Left ventricle myocardium superior (tissue), 1 donor: ENCODE measurements at regions not wholly inside any gene's neighbourhood (a gene's known extent, or its start where the extent isn't known, plus 50 kb on each side); places are given as distances from the start of the nearest gene placed in this dataset.
"Not testable (repeated sequence)": the region's sequence is repeated elsewhere in the genome, so short reads cannot be mapped to it uniquely, and the experiment has no call there.

Source experiments
- ATAC-seq: fragments of 200-7000 bp; cut with Tn5 transposase; one replicate; pipeline ENCODE4 v1.9.1; 2020; ENCODE audit warnings: mild to moderate bottlenecking, moderate library complexity
- DNase-seq: peaks from one replicate; pipeline ENCODE4 v3.0.0-alpha.2; 2020
- intact Hi-C: fragments of 100-400 bp; cut with micrococcal nuclease; formaldehyde crosslinking; loops from one replicate; pipeline ENCODE4 v1.11.0; 2022
- donor health status: DM: no; HTN: yes; CAD: no; lungs with severe emphysema.

DNA sequence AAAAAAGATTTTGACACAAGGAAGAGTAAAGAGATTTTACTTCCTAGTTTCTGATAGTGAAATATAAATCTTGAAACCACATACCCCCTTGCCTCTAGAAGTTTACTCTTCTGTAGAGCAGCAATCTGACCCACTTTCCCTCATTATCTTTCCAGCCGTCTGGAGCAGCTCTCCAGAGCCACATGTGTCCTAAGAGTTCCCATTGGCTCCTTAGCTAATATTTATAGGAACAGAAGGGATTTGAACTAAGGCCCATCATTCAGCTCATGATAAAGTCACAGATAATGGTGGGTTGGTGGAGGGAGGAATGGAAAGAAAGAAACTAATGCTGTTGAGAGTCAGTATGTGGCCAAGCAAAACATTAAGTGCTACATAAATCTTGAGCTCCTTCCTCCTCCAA is 121.8 kb downstream of the INHBA start:
- no peak for ATAC-seq
- intact Hi-C loops: no loop called here
- DNase-seq: no peak

DNA sequence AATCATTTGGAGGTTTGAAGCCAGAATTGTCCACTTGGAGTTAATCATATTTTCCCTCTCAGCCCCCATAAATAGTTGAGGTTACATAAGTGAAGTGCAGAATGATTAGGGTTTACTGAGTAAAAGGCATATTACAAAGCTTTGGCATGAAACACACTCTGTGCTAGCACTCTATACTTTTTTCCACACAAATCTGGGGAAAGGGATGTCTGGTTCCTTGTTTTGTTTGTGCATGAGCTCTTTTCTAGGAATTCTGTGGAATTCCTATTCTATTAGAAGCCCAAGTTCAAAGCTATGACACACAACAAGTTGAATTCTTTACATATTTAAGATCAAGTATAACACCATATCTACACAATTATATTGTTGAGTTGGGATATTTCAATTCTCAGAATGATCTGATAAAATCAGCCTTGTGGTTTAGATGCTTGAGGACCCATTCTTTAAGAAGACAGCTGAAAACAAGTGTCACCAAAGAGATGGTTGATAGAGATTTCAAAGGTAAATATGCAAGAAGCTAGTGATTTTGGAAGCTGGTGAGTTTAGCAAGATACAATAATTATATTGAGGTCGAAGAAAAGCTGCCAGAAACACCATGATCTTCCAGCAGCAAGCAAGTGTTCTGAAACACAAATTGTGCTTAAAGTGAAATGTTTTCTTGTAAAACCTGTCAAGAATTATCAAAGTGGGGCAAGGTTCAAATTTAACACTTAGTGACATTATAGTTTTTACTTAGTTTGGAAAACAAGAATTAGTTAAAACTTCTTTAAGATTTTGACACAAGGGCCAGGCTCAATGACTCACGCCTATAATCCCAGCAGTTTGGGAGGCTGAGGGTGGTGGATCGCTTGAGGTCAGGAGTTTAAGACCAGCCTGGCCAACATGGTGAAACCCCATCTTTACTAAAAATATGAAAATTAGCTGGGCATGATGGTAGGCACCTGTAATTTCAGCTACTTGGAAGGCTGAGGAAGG is 122.6 kb downstream of the INHBA start:
- no peak for DNase-seq
- no peak for ATAC-seq
- intact Hi-C loops: no loop called here

DNA sequence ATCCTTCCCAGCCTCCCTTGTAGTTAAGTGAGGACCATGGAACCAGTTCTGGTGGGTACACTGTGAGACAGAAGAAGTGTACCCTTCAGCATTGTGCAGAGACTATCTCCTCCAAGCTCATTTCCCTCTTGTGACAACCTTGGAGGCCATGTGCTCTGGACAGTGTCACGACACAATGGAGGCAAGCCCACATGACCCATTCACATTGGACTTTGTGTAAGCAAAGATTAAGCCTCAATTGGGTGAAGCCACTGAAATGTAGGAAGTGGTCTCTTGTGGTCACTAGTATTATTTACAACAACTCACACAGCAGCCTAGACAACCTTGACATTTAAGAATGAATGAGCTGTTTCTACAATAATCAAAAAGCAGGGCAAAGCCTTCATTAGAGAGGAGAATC is 124.2 kb downstream of the INHBA start:
- ATAC-seq (no peak), DNase-seq (no peak)
- intact Hi-C loops: no loop called here

DNA sequence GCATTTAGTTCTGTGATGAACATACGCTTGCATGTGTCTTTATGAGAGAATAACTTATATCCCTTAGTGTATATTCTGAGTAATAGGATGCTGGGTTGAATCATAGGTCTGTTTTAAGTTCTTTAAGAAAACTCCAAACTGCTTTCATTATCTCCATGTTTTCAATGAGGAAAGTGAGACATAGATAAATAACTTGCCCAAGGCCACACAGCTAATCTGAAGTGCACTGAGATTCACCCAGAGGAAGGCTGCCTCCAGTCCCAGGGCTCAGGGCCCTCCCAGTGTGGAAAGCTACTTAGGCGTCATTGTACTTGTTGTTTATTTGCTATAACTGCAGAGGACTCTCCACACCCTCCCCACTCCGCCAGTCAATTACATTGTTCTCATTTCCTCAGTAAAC is 126.7 kb downstream of the INHBA start:
- ATAC-seq (no peak), DNase-seq (no peak)
- intact Hi-C loops: no loop called here

DNA sequence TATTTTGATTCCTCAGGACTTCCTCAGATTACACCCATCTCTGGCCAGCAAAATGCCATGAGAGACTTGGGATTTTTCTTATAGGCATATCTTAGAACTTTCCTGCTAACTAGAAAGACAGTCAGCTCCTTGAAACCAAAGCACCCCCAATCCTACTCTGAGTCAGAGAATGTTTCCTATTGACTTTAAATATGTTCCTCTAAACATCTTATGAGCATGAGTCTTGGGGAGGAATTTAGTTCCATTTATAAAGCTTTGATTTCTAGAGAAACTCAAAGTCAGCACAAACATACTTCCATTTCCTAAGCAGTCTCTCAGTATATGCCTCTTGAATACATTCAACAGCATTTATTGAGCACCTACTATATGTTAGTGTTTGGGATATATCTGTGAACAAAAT is 128.5 kb downstream of the INHBA start:
- no peak for DNase-seq
- intact Hi-C loops: no loop called here
- ATAC-seq: no peak

DNA sequence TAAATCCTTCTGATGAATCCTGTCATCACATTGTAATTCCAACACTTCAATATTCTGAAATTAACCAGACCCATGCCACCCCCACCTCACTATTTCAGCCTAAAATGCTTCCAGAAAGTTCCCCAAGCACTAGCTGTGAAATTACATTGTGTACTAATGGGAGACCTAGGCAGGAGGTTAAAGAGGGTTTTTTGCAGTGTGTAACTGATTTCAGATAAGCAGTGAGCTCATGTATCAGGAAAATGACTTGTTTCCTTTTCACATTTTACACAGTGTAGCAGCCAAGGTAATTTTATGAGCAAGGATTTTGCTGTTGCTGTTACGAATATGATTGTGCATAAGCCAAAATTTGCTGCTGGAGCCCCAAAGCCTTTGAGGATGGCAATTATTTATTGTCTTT is 129.0 kb downstream of the INHBA start:
- intact Hi-C loops: no loop called here
- peak; percentile 24 for ATAC-seq

DNA sequence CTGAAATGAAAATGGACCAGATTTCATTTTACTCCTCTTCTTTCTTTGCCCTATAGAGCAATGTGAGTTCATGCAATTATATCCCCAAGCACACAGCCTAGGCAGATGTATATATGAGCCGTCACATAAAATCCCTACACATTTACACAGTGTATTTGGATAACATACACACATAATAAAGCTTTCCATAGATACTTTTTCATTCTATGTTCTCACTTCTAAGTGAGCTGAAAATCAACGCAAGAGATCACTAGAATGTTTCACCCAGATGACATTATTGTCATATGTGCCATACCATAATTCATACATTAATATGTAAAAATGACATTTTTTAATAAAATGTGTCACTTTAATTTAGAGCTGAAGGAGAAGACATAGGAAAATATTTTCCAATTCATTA is 129.4 kb downstream of the INHBA start:
- DNase-seq (no peak), ATAC-seq (peak; percentile 26)
- intact Hi-C loops: no loop called here

More for the DNA sequence above, 129.0 kb downstream of the INHBA start:
- no peak for DNase-seq

DNA sequence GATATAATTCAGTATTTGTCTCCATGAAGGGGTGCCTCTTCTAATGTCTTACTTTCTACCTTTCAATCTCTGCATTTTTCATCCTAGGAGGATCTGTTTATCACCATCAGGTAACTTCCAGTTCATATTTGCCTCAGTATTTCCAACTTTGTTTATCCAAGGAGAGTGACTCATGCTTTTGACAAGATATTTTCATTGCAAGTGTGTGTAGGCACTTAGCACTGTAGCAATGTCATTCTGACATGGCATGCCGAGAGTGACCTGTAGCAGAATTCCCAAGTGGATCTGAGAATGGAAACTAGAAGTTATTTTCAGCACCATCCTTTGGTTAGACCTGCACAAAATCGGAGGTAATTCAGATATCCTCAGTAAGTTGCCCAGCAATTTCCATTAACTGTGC is 129.9 kb downstream of the INHBA start:
- ATAC-seq: peak; percentile 88
- no peak for DNase-seq
- intact Hi-C loops: no loop called here

DNA sequence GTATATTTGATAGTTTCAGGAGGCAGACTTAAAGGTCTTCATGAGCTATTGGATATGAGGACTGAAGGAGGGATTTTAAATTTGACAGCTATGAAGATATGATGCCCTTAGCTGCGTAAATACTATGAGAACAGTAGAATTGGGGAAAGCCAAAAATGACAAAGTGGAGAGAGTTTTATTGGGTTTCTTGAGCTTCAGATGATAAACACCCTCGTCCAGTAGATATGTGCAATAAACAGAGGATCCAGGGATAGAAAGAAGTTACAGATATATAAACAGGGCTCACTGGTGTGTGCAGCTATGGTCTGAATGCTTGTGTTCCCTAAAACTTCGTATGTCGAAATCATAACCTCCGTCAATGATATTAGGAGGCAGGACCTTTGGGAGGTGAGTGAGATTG is 131.3 kb downstream of the INHBA start:
- no peak for DNase-seq
- no peak for ATAC-seq
- intact Hi-C loops: no loop called here

DNA sequence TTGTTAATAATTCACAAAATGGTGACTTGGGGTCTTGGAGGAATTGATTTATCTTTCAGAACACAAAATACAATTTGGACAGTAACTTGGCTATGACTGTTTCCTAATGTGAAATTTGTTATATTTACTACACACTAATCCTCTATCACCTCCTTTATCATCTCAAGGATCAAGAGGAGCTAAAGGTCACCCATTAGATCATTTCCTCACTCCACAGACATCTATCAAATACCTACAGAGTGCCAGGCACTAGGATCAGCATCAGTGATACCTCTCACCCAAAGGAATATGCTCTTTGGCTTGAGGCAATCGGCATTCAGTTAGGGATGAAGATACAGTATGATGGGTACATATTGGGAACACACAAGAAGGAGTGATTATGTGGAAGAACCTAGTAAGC is 132.1 kb downstream of the INHBA start:
- intact Hi-C loops: no loop called here
- DNase-seq: no peak
- ATAC-seq: no peak

DNA sequence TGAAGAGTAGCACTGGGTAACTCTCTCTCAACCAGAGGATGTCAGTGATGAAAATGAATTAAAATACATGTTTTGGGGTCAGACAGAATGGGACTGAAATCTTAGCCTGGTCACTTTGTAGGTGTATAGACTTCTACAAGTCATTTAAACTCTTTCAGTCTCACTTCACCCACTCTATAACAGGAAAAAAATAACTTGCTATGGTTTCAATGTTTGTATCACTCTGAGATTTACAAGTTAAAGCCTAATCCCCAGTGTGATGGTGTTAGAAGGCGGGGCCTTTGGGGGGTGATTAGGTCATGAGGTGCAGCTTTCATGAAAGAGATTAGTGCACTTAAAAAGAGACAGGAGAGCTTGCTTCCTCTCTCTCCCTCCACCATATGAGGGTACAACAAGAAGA is 134.8 kb downstream of the INHBA start:
- intact Hi-C loops: no loop called here
- ATAC-seq (no peak), DNase-seq (no peak)

DNA sequence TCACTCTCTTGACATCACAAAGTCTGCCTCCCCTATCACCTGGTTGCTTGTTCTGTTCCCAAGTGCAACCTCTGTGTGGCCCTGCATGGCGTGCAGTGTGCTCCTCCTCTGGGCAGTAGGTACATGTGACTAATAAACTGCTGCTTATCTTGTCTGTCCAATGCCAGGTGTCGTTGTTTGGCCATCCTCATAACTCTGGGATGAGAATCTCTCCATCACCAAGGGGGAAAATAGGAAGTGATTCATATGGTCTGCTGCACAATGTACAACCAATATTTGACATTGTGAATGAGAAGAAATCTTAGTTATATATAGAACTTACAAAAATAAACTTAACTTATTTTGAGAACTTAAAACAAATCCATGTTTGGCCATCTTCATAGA is 135.2 kb downstream of the INHBA start:
- ATAC-seq: no peak
- intact Hi-C loops: no loop called here
- DNase-seq: no peak

DNA sequence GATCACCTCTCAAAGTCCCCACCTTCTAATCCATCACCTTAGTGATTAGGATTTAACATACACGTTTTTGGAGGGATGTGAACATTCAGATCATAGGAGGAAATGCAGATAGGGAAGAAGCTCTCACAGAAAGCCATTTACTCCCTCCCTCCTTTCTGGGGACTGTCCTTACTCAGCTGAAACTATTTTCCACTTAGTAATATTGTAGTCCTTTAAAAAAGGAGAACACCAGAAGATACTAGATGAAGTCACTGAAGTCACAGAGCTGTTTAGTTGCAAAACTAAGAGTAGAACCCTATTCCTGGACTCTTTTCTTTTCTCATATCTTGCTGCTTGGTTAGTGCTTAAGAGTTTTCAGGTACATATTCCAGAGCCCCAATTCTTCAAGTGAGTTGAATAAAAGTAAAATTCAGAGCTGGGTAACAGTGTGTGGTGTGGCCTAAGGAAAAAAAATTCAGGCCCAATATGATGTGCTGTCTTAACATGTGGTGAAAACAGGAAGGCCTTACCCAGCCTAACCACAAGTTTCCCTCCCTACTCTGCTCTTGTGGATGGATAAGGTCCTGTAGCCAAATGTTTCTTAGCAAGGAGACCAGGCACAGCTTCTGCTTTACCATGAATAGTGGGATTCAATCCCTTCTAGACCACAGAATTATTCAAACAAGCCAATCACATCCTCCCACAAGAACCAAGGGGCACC is 135.7 kb downstream of the INHBA start:
- ATAC-seq: no peak
- intact Hi-C loops: no loop called here

DNA sequence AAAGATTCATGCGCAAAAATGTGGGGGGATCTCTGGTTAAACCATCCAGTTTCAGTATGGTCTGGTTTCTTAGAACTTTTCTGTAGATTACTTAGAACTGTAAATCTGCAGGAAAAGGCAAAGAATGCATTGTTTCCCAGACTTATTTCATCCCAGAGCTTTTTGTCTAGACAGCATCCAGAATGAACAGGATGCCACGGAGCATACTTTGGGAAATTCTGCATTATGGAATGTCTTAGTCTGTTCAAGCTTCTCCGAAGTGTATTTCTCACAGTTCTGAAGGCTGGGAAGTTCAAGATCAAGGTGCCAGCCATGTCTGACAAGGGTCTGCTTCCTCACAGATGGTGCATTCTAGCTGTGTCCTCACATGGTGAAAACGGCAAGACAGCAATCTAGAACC is 136.3 kb downstream of the INHBA start:
- no peak for ATAC-seq
- DNase-seq: no peak
- intact Hi-C loops: no loop called here

More for the DNA sequence above, 135.7 kb downstream of the INHBA start:
- no peak for DNase-seq

DNA sequence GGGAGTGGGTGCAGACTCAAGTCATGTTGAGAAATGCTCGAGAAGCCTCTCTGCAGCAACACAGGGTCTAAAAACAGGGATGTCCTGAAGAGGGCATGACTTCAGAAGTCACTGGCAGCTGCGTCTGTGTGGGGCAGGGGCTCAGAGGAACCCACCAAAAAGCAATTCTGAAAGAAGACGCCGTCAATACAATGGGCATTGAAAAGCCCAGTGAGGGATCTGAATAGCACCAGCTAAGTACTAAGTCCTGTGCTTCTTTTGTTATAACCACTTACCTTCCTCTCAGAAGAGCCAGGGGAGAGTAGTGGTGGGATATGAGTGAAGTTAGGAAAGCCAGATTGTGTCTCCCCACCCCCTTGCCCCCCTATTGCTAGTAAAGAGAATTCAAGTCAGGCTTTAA is 137.2 kb downstream of the INHBA start:
- intact Hi-C loops: no loop called here
- DNase-seq (no peak), ATAC-seq (no peak)

DNA sequence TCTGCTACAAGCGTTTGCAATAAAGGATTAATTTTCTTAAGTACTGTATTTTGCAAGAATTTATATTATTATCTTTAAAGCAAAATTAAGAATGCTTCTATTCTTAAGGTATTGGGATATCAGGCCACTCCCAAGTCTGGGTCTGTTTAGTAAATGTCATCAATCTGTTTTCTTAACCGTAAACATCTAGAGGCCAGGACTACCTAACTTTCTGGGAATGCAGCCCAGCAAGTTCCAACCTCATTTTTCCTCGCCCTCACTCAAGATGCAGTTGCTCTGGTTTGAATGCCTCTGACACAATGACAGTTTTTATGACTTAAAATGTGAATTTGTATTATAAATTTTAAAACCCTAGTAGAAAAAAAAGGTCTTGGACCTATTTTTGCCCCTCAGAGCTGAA is 143.5 kb downstream of the INHBA start:
- DNase-seq: no peak
- intact Hi-C loops: no loop called here
- ATAC-seq: no peak

DNA sequence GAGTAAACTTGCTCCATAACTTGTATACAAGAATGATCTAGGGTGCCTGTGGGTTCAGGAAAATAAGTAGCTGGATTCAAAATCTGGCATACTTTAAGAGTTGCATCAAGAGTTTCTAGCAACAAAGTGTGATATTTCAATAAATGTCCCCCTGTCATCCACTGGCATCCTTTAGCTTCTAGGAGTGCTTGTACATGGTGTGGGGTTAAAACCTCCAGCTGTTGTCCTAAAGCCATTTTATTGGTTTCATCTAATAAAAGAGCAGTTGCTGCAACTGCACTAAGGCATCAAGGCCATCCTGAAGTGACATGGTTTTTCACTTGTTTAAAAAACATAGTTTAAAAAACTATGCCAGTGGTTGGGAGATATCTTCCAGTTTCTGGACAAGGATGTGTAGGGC is 148.4 kb downstream of the INHBA start:
- DNase-seq (no peak), ATAC-seq (no peak)
- intact Hi-C loops: no loop called here

DNA sequence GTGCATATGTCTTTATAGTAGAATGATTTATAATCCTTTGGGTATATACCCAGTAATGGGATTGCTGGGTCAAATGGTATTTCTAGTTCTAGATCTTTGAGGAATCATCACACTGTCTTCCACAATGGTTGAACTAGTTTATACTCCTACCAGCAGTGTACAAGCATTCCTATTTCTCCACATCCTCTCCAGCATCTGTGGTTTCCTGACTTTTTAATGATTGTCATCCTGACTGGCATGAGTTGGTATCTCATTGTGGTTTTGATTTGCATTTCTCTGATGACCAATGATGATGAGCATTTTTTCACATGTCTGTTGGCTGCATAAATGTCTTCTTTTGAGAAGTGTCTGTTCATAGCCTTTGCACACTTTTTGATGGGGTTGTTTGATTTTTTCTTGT is 152.8 kb downstream of the INHBA start:
- DNase-seq, intact Hi-C loops, ATAC-seq: not testable (repeated sequence)

DNA sequence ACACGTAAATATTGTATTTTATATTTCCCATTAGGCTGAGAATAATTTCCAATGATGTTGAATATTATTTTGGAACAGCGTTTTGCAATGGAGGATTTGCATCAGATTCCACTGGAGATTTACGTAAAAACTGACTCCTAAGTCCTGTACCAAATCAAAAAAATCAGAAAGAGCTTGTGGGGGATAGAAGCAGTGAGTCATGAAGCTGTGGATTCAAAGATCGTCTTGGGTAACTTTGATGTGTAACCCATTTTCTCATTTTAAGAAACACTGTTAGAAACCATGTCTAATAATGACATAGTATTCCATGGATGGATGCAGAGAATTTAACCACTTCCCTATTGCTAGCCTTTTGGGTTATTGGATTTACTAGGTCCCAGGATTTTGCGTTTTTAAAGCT is 158.6 kb downstream of the INHBA start:
- intact Hi-C loops: no loop called here
- ATAC-seq: no peak
- no peak for DNase-seq

DNA sequence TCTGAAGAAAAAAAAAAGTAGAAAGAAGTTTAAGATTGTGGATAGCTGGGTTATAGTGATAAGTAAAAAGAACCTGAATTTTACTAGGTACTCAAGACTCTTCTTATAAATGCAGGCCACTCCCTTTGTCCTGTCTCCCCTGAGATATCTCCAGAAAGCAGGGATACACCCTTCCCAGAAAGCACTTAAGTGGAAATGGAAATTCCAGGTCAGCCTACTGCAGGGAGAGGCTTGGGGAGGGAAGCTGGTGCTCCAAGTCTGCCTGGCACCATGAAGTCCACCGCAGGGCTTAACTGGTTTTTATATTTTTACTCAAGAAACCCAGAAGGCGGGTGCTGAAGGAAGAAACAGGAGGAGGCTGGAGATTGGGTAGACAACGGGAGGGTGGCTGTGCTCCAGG is 162.3 kb downstream of the INHBA start:
- no peak for DNase-seq
- intact Hi-C loops: no loop called here
- ATAC-seq: no peak
